ENCODE measurements at regions not wholly inside any gene's neighbourhood (a gene's known extent, or its start where the extent isn't known, plus 50 kb on each side); places are given as distances from the start of the nearest gene placed in this dataset.

DNA sequence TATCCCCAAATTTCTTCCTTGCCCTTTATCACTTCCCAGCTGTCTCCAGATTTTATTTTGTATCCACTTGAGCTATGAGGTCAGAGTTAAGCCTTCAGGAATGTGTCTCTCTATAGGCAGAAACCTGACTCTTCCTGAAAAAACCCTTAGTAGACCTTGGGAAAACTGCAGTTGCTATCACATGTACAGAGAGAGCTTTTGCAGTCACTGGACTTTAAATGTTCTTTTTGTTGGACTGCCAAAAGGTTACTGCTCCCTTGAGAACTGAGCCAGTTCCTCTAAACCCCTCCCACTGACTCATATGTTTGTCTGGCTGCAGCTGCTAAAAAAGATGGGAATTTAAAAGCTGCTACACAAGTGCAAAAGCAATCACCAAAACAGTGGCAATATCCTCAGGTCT, 169.1 kb upstream of the CCDC54 start:
- TF ChIP-seq, protein P1, sequence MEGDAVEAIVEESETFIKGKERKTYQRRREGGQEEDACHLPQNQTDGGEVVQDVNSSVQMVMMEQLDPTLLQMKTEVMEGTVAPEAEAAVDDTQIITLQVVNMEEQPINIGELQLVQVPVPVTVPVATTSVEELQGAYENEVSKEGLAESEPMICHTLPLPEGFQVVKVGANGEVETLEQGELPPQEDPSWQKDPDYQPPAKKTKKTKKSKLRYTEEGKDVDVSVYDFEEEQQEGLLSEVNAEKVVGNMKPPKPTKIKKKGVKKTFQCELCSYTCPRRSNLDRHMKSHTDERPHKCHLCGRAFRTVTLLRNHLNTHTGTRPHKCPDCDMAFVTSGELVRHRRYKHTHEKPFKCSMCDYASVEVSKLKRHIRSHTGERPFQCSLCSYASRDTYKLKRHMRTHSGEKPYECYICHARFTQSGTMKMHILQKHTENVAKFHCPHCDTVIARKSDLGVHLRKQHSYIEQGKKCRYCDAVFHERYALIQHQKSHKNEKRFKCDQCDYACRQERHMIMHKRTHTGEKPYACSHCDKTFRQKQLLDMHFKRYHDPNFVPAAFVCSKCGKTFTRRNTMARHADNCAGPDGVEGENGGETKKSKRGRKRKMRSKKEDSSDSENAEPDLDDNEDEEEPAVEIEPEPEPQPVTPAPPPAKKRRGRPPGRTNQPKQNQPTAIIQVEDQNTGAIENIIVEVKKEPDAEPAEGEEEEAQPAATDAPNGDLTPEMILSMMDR (IDR thresholded peaks at IDR 0.05 in 4 of 5, conservative IDR thresholded peaks at IDR 0.05 in 1 of 5) = no peak
- TF ChIP-seq POLR2A (IDR thresholded peaks at IDR 0.05) = peak in 1 of 2 donors; percentile 40
